Transverse colon (tissue), 4 donors: ENCODE measurements at regions not wholly inside any gene's neighbourhood (a gene's known extent, or its start where the extent isn't known, plus 50 kb on each side); places are given as distances from the start of the nearest gene placed in this dataset.

ENCODE experiments used
- DNase-seq: peaks from one replicate; pipeline ENCODE4 v3.0.0-alpha.2; 2019
- H3K27ac ChIP-seq, 4 donors: fragments of 200-600 bp; sonication (generic); 2 replicates each; pipeline ENCODE4 v1.5.1; 2016 to 2018; ENCODE audit warnings: inconsistent platforms in 4 of 4
- H3K27me3 ChIP-seq: fragments of 200-600 bp; sonication (generic); 2 replicates; pipeline ENCODE4 v1.5.1; 2017; ENCODE audit warnings: inconsistent platforms
- H3K36me3 ChIP-seq, 4 donors: fragments of 200-600 bp; sonication (generic); 2 replicates each; pipeline ENCODE4 v1.5.1; 2017 to 2019; ENCODE audit warnings: inconsistent platforms in 4 of 4
- H3K4me1 ChIP-seq, 4 donors: fragments of 200-600 bp; sonication (generic); 2 replicates each; pipeline ENCODE4 v1.5.1; 2017 to 2020; ENCODE audit warnings: inconsistent platforms in 4 of 4
- H3K4me3 ChIP-seq, 4 donors: fragments of 200-600 bp; sonication (generic); 1 replicate in 1 of 4; 2 replicates in 3 of 4; pipeline versions ENCODE4 v1.5.1 to v1.6.1; 2017 to 2019; ENCODE audit warnings: inconsistent platforms in 4 of 4
- H3K9me3 ChIP-seq, 2 donors: fragments of 200-600 bp; sonication (generic); 2 replicates each; pipeline ENCODE4 v1.5.1; 2017 to 2019; ENCODE audit warnings: inconsistent platforms in 2 of 2
- EP300 ChIP-seq: sonication (generic); formaldehyde crosslinking; IDR thresholded peaks from one replicate; pipeline ENCODE4 v1.6.1; 2017; ENCODE audit warnings: antibody characterized with exemption, low read depth
- POLR2A ChIP-seq: fragments of 450-650 bp; IDR thresholded peaks from one replicate; pipeline ENCODE4 v1.6.1; 2016; ENCODE audit warnings: antibody characterized with exemption, mild to moderate bottlenecking, moderate library complexity
- POLR2AphosphoS5 ChIP-seq, 3 donors: sonication (generic); formaldehyde crosslinking; IDR thresholded peaks; one replicate each; pipeline ENCODE4 v1.6.1; 2016; ENCODE audit warnings: antibody characterized with exemption in 3 of 3
- WGBS, 2 donors: methylation state at CpG; one replicate each; pipeline ENCODE4 v1.1.5; 2018; ENCODE audit warnings: low coverage in 1 of 2; 5-methylcytosine and 5-hydroxymethylcytosine counted together
- in situ Hi-C, 4 donors: fragments of 200-750 bp; cut with MboI; loops; one replicate each; pipeline versions ENCODE4 v1.15.0 to v1.15.1; 2017; ENCODE audit warnings: low sequenced_read_pairs in 3 of 4, low pct_ligation_motif_present in 1 of 4, low pct_unique_long_range_greater_than_20kb in 1 of 4
- intact Hi-C: fragments of 100-400 bp; cut with DNase I; formaldehyde crosslinking; loops from one replicate; pipeline ENCODE4 v1.15.1; 2023; ENCODE audit warnings: low total_unique reads
- TF ChIP-seq, protein P1 (sequence below), 5 experiments: fragments of 200-600 bp in 3 of 5; fragments of 450-650 bp in 2 of 5; sonication (generic) in 3 of 5; IDR thresholded peaks; 1 replicate in 2 of 5; 2 replicates in 3 of 5; pipeline ENCODE4 v1.5.1; 2016 to 2017; ENCODE audit warnings: antibody characterized with exemption in 5 of 5, inconsistent platforms in 3 of 5, mild to moderate bottlenecking in 2 of 5, moderate library complexity in 1 of 5

DNA sequence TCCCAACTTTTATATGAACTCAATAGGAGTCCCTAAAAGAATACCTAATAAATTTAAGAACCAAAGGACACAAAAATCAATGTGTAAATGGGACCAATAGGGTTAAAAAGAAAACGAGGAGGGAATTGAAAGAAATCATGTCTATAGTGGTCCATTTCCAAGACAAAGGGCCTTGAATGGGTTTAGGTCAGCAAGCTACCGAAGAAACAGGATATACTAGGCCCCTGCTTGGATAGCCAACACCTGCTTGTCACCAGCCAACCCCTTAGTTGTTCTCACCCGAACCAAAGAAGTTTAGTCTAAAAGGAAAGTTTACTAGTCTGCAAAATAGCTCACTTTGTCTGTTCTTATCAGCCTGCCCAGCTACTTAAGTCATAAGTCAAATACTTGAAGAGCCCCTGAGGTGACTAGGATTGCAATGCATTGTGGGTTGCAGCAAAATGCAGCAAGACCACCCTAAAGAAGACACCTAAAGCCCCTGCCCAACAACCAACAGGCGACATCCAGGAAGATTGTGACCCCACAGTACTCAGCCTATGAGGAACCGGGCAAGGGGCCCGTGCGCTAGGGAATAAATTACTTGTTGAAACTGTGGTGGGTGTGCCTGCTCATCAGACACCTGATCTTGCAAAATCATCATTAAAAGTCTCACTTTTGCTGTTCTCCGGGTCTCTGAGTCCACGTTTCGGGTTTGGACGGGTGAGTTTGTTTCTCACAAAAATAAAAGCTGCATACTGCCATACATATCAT lies 183.9 kb upstream of the PPP1R26 start:
- intact Hi-C loops (no loop called here), in situ Hi-C loops (no loop called here)
- H3K27ac ChIP-seq = no peak overlapping the region
- H3K4me1 ChIP-seq = no peaks in the 10 kb centered on the region
- no peaks in the 10 kb centered on the region for H3K9me3 ChIP-seq
- no peak overlapping the region for H3K4me3 ChIP-seq
- 67 to 78% methylated on average over 6 to 11 of the region's 11 CpGs for WGBS, 2 donors
- H3K36me3 ChIP-seq = no peaks in the 10 kb centered on the region
- no peak for TF ChIP-seq POLR2A
- no peak for TF ChIP-seq POLR2AphosphoS5 (IDR thresholded peaks at IDR 0.05)
- no peak for TF ChIP-seq EP300
- TF ChIP-seq, protein P1, sequence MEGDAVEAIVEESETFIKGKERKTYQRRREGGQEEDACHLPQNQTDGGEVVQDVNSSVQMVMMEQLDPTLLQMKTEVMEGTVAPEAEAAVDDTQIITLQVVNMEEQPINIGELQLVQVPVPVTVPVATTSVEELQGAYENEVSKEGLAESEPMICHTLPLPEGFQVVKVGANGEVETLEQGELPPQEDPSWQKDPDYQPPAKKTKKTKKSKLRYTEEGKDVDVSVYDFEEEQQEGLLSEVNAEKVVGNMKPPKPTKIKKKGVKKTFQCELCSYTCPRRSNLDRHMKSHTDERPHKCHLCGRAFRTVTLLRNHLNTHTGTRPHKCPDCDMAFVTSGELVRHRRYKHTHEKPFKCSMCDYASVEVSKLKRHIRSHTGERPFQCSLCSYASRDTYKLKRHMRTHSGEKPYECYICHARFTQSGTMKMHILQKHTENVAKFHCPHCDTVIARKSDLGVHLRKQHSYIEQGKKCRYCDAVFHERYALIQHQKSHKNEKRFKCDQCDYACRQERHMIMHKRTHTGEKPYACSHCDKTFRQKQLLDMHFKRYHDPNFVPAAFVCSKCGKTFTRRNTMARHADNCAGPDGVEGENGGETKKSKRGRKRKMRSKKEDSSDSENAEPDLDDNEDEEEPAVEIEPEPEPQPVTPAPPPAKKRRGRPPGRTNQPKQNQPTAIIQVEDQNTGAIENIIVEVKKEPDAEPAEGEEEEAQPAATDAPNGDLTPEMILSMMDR (IDR thresholded peaks at IDR 0.05) = no peak
- DNase-seq = no peak
- peaks cover 24% of the 10 kb centered on the region for H3K27me3 ChIP-seq

DNA sequence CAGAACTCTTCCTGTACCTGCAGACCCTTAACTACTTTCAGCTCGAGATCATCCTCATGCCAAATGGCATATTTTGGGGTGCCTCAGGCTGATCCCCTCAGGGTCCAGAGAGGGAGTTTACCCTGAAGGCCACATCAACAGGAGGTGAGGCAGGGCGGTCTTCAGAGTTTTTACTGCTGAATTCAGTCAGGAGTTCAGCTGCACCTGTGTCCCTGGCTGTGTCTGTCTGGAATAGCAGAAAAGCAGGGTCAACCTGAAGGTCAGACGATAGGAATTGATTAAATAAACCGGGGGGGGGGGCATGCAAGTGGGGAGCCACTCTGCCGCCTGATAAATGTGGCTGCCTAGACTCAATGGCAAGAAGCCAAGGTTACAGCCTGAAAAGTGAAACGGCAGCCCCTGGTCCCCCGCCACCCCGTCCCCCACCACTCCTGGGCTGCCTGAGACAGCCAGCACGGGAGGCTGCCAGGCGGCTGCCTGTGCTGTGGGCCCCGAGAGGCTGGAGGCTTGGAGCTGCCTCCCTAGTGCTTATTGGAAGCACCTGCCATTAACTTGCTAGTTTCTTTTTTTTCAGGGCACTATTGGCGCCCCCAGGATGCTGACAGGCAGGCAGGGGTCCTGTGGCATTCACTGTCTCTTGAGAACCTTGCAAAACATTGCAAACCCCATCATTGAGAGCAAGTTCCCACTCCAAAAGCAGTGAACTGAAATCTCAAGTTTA lies 182.7 kb upstream of the PPP1R26 start:
- WGBS, 2 donors = 69% methylated on average over 12 of the region's 12 CpGs; no CpG with 5 or more reads in 1 of the 2 donors
- Histone ChIP-seq H3K9me3 (no peaks in the 10 kb centered on the region), H3K27ac (no peak overlapping the region), H3K36me3 (no peaks in the 10 kb centered on the region), H3K27me3 (peaks cover 35% of the 10 kb centered on the region), H3K4me1 (no peaks in the 10 kb centered on the region), H3K4me3 (no peak overlapping the region)
- in situ Hi-C loops (no loop called here), intact Hi-C loops (no loop called here)
- DNase-seq = no peak
- TF ChIP-seq, protein P1 (IDR thresholded peaks at IDR 0.05) = no peak
- TF ChIP-seq EP300 (no peak), POLR2A (no peak), POLR2AphosphoS5 (IDR thresholded peaks at IDR 0.05) (no peak)

DNA sequence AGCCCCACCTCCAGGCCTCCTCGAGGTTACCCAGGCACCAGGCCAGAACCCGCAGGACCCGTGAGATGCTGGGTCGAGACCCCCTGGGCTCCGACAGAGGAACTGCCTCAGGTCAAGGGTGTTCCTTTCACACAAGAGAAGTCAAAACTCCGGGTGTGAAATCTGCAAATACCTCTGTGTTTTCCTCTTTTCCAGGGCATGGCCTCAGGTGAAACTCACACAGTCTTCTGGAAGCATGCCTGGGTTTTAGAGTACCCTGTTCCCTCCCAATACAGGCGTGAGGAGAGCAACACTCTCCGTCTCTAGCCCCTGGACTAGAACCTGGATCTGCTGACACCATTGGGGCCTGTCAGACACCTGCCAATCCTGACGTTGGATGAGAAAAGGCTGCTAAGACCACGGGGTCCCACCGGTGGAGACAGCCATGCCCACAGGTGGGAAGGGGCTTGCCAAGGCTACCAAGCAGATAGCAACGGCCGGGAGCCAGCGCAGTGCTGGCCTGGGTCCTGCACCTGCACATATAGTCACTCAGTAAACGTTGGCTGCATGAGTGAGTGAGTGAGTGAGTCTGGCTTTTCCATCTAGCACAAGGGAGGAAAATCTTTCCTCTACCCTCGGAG lies 182.0 kb upstream of the PPP1R26 start:
- WGBS, 2 donors = 53 to 83% methylated on average over 3 to 16 of the region's 16 CpGs
- no peaks in the 10 kb centered on the region for H3K36me3 ChIP-seq
- intact Hi-C loops = no loop called here
- H3K4me1 ChIP-seq = no peaks in the 10 kb centered on the region
- H3K9me3 ChIP-seq = no peaks in the 10 kb centered on the region
- no peak for DNase-seq
- peaks cover 39% of the 10 kb centered on the region for H3K27me3 ChIP-seq
- TF ChIP-seq POLR2A (no peak), EP300 (no peak), POLR2AphosphoS5 (IDR thresholded peaks at IDR 0.05) (no peak)
- TF ChIP-seq, protein P1 (IDR thresholded peaks at IDR 0.05) = no peak
- no peak overlapping the region for H3K27ac ChIP-seq
- H3K4me3 ChIP-seq = no peak overlapping the region
- in situ Hi-C loops = no loop called here

DNA sequence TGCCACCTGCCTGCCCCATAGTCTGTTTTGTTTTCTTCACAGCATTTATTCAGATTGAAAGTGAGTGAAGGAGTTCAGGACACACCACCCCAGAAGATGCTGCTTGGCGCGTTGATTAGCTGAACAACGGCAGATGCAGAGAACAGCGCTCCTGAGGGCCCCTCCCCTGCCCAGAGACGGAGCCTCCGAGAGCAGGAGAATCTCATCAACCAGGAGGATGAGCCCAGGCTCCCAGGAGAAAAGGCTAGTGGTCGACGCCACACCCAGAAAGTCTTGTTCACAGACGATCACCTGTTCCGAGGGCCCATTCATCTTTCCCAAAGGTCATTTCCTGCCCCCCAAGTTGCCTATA lies 180.4 kb upstream of the PPP1R26 start:
- TF ChIP-seq EP300 (no peak), POLR2A (no peak), POLR2AphosphoS5 (IDR thresholded peaks at IDR 0.05) (no peak)
- TF ChIP-seq, protein P1 (IDR thresholded peaks at IDR 0.05) = no peak
- WGBS, 2 donors = 63% methylated on average over 10 of the region's 10 CpGs; no CpG with 5 or more reads in 1 of the 2 donors
- in situ Hi-C loops = no loop called here

More for the DNA sequence above, 180.4 kb upstream of the PPP1R26 start:
- H3K4me3 ChIP-seq = no peak overlapping the region
- H3K27ac ChIP-seq = no peak overlapping the region
- no peaks in the 10 kb centered on the region for H3K4me1 ChIP-seq
- no peaks in the 10 kb centered on the region for H3K36me3 ChIP-seq
- intact Hi-C loops = no loop called here
- no peak for DNase-seq
- peaks cover 39% of the 10 kb centered on the region for H3K27me3 ChIP-seq
- no peaks in the 10 kb centered on the region for H3K9me3 ChIP-seq
